ENCODE measurements at regions not wholly inside any gene's neighbourhood (a gene's known extent, or its start where the extent isn't known, plus 50 kb on each side); places are given as distances from the start of the nearest gene placed in this dataset.

DNA sequence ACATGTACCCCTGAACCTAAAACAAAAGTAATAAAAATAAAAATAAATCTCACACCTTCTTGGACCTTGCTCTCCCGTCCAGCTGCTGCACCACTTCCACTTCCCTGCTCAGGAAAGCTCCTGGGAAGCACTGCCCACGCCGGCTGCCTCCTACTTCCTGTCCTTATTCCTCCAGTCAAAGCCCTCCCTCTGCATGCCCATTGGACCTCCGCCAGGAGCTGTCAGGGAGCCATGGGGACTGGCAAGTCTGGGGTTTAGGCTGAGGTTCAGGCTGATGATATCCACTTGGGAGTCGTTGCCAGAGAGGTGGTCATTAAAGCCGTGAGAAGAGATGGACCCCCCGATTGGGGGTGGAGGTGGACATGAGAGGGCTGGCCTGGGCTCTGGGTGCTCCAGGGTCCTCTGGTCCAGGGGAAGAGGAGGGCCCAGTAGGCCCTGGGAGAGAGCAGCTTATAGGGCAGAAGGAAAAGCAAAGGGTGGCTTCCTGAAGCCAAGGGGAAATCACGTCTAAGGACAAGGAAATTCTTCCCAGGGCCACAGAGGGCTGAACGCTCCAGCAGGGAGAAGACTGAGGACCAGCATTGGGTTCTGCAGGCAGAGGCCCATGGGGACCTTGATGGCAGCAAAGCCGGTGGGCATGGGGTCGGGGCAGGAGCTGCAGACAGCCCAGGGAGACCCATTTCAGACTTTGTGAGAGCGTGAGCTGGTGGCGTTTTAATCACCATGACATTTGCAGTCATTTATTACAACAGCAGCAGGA lies 78.7 kb downstream of the FZD10 start:
- Histone ChIP-seq H3K27ac (no peak overlapping the region), H3K4me2 (no peak overlapping the region), H3K27me3 (ENCODE audit: insufficient read depth, low read depth) (no peaks in the 10 kb centered on the region), H3K36me3 (ENCODE audit: insufficient read depth) (no peaks in the 10 kb centered on the region), H4K20me1 (ENCODE audit: insufficient read depth) (no peaks in the 10 kb centered on the region), H3K4me1 (ENCODE audit: low read depth, poor library complexity, severe bottlenecking) (no peaks in the 10 kb centered on the region), H3K79me2 (ENCODE audit: insufficient read depth, low read depth) (no peaks in the 10 kb centered on the region), H3K9ac (no peak overlapping the region), H2AFZ (ENCODE audit: low read depth) (no peak overlapping the region), H3K4me3 (IDR thresholded peaks at IDR 0.05; ENCODE audit: insufficient read depth, low read depth, low read length) (no peak overlapping the region)
- TF ChIP-seq, protein P1, sequence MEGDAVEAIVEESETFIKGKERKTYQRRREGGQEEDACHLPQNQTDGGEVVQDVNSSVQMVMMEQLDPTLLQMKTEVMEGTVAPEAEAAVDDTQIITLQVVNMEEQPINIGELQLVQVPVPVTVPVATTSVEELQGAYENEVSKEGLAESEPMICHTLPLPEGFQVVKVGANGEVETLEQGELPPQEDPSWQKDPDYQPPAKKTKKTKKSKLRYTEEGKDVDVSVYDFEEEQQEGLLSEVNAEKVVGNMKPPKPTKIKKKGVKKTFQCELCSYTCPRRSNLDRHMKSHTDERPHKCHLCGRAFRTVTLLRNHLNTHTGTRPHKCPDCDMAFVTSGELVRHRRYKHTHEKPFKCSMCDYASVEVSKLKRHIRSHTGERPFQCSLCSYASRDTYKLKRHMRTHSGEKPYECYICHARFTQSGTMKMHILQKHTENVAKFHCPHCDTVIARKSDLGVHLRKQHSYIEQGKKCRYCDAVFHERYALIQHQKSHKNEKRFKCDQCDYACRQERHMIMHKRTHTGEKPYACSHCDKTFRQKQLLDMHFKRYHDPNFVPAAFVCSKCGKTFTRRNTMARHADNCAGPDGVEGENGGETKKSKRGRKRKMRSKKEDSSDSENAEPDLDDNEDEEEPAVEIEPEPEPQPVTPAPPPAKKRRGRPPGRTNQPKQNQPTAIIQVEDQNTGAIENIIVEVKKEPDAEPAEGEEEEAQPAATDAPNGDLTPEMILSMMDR (conservative IDR thresholded peaks at IDR 0.05; ENCODE audit: low read depth, low read length), result no peak

DNA sequence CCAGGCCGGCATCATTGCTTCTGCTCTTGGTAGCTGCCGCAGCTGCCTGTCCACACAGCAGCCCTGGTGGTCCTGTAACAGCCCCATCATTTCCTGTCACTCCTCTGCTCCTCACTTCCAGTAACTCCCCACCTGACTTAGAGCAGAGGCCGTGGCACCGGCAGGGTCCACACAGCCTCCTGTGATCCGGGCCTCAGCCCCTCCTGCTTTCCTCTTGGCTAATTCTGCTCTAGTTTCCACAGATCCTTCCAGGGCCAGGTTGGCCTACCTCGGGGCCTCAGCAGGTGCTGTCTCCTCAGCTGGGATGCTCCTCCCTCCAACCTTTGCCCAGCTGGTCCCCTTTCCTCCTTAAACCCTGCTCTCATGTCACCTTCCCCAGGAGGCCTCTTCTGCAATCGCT lies 80.2 kb downstream of the FZD10 start:
- H3K9ac ChIP-seq, result no peak overlapping the region
- no peaks in the 10 kb centered on the region for H3K36me3 ChIP-seq (ENCODE audit: insufficient read depth)
- TF ChIP-seq, protein P1 (conservative IDR thresholded peaks at IDR 0.05; ENCODE audit: low read depth, low read length), result no peak
- H3K27me3 ChIP-seq (ENCODE audit: insufficient read depth, low read depth), result no peaks in the 10 kb centered on the region
- H3K27ac ChIP-seq, result no peak overlapping the region
- H3K4me2 ChIP-seq, result no peak overlapping the region
- no peaks in the 10 kb centered on the region for H3K4me1 ChIP-seq (ENCODE audit: low read depth, poor library complexity, severe bottlenecking)
- H3K4me3 ChIP-seq (IDR thresholded peaks at IDR 0.05; ENCODE audit: insufficient read depth, low read depth, low read length), result no peak overlapping the region
- H2AFZ ChIP-seq (ENCODE audit: low read depth), result no peak overlapping the region
- H3K79me2 ChIP-seq (ENCODE audit: insufficient read depth, low read depth), result no peaks in the 10 kb centered on the region
- no peaks in the 10 kb centered on the region for H4K20me1 ChIP-seq (ENCODE audit: insufficient read depth)

DNA sequence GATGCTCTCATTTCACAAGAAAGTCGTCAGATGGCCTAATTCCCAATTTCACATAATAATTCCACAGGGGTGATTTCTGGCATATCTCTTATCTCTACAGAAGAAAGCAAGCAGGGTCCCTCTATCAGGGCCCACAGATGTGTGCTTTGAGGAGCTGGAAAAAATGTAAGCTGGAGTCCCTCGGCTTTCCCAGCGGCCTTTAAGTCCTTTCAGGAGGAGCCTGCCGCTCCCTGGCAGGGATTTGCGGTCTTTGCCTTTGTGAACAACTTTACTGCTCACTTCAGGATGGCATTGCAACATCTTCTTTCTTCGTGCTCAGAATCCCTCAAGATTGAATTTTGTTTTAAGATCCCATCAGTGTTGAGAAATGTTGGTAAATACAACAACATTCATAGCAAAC lies 83.0 kb downstream of the FZD10 start:
- Histone ChIP-seq H3K79me2 (ENCODE audit: insufficient read depth, low read depth) (no peaks in the 10 kb centered on the region), H4K20me1 (ENCODE audit: insufficient read depth) (no peaks in the 10 kb centered on the region), H3K4me1 (ENCODE audit: low read depth, poor library complexity, severe bottlenecking) (no peaks in the 10 kb centered on the region), H3K4me2 (no peak overlapping the region), H3K9ac (no peak overlapping the region), H3K36me3 (ENCODE audit: insufficient read depth) (no peaks in the 10 kb centered on the region), H3K27me3 (ENCODE audit: insufficient read depth, low read depth) (no peaks in the 10 kb centered on the region), H3K27ac (no peak overlapping the region), H2AFZ (ENCODE audit: low read depth) (no peak overlapping the region), H3K4me3 (IDR thresholded peaks at IDR 0.05; ENCODE audit: insufficient read depth, low read depth, low read length) (no peak overlapping the region)
- TF ChIP-seq, protein P1 (conservative IDR thresholded peaks at IDR 0.05; ENCODE audit: low read depth, low read length), result no peak

DNA sequence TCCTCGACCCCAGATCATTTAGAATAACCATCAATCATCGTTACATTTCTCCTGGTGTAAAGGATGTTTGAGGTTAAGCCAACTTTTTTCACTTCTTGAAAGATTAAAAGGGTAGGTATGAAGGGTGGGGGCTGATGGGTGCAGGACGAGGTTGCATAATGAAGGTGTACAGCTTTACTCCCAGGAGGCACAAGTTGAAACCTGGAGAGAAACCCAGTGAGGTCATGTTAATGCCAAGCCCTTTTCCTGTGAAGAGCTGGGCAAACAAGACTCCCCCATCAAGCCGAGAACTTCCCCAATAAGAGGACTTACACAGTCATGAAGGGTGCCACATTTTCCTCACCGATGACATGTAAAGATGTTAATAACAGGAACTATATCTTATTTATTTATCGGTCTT lies 84.3 kb downstream of the FZD10 start:
- H3K36me3 ChIP-seq (ENCODE audit: insufficient read depth), result no peaks in the 10 kb centered on the region
- TF ChIP-seq, protein P1 (conservative IDR thresholded peaks at IDR 0.05; ENCODE audit: low read depth, low read length), result no peak
- no peak overlapping the region for H3K4me2 ChIP-seq
- H2AFZ ChIP-seq (ENCODE audit: low read depth), result no peak overlapping the region
- no peak overlapping the region for H3K9ac ChIP-seq
- no peaks in the 10 kb centered on the region for H3K27me3 ChIP-seq (ENCODE audit: insufficient read depth, low read depth)
- no peak overlapping the region for H3K4me3 ChIP-seq (IDR thresholded peaks at IDR 0.05; ENCODE audit: insufficient read depth, low read depth, low read length)
- no peaks in the 10 kb centered on the region for H3K4me1 ChIP-seq (ENCODE audit: low read depth, poor library complexity, severe bottlenecking)
- no peak overlapping the region for H3K27ac ChIP-seq
- no peaks in the 10 kb centered on the region for H3K79me2 ChIP-seq (ENCODE audit: insufficient read depth, low read depth)
- no peaks in the 10 kb centered on the region for H4K20me1 ChIP-seq (ENCODE audit: insufficient read depth)
